ENCODE measurements at regions not wholly inside any gene's neighbourhood (a gene's known extent, or its start where the extent isn't known, plus 50 kb on each side); places are given as distances from the start of the nearest gene placed in this dataset.

- no peak for TF ChIP-seq POLR2AphosphoS5 (IDR thresholded peaks at IDR 0.05)
- TF ChIP-seq, protein P1, sequence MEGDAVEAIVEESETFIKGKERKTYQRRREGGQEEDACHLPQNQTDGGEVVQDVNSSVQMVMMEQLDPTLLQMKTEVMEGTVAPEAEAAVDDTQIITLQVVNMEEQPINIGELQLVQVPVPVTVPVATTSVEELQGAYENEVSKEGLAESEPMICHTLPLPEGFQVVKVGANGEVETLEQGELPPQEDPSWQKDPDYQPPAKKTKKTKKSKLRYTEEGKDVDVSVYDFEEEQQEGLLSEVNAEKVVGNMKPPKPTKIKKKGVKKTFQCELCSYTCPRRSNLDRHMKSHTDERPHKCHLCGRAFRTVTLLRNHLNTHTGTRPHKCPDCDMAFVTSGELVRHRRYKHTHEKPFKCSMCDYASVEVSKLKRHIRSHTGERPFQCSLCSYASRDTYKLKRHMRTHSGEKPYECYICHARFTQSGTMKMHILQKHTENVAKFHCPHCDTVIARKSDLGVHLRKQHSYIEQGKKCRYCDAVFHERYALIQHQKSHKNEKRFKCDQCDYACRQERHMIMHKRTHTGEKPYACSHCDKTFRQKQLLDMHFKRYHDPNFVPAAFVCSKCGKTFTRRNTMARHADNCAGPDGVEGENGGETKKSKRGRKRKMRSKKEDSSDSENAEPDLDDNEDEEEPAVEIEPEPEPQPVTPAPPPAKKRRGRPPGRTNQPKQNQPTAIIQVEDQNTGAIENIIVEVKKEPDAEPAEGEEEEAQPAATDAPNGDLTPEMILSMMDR (IDR thresholded peaks at IDR 0.05): no peak
- no peak for TF ChIP-seq EP300 (IDR thresholded peaks at IDR 0.05)
- TF ChIP-seq POLR2A (IDR thresholded peaks at IDR 0.05): no peak
Observed at GRCh38 chr4:66202870-66203269, 532.6 kb upstream of the EPHA5 start.
